DMS53 (cell line): ENCODE measurements at regions not wholly inside any gene's neighbourhood (a gene's known extent, or its start where the extent isn't known, plus 50 kb on each side); places are given as distances from the start of the nearest gene placed in this dataset.
A peak's percentile ranks its signal among the peaks of the same experiment; 100 is the strongest.
"Not testable (repeated sequence)": the region's sequence is repeated elsewhere in the genome, so short reads cannot be mapped to it uniquely, and the experiment has no call there.

Experiments used
- DNase-seq: peaks from one replicate; lab custom pipeline; 2025; lab: John Stamatoyannopoulos, UW

- no peak for DNase-seq
Observed at GRCh38 chr6:158920311-158920905, 79.6 kb downstream of the RSPH3 start.

GRCh38 chr6:158919865-158920264 is 80.1 kb downstream of the RSPH3 start:
- no peak for DNase-seq

GRCh38 chr6:158916617-158917016 is 83.4 kb downstream of the RSPH3 start:
- no peak for DNase-seq

GRCh38 chr6:158914923-158915322 is 85.1 kb downstream of the RSPH3 start:
- no peak for DNase-seq

- no peak for DNase-seq
Observed at GRCh38 chr6:158913580-158913979, 86.4 kb downstream of the RSPH3 start.

GRCh38 chr6:158912655-158913054 is 87.3 kb downstream of the RSPH3 start:
- no peak for DNase-seq

- DNase-seq, result no peak
Observed at GRCh38 chr6:158911746-158912480, 88.1 kb downstream of the RSPH3 start.

GRCh38 chr6:158910484-158911440 is 89.2 kb downstream of the RSPH3 start:
- no peak for DNase-seq

- DNase-seq, result no peak
Observed at GRCh38 chr6:158909938-158910337, 90.1 kb downstream of the RSPH3 start.

GRCh38 chr6:158908606-158909005 is 89.4 kb upstream of the EZR start:
- no peak for DNase-seq

GRCh38 chr6:158907931-158908330 is 88.8 kb upstream of the EZR start:
- DNase-seq, result no peak

GRCh38 chr6:158906926-158907325 is 87.8 kb upstream of the EZR start:
- no peak for DNase-seq

- DNase-seq, result peak; percentile 7
Observed at GRCh38 chr6:158905277-158905676, 86.1 kb upstream of the EZR start.

- no peak for DNase-seq
Observed at GRCh38 chr6:158903801-158904200, 84.6 kb upstream of the EZR start.

- no peak for DNase-seq
Observed at GRCh38 chr6:158900663-158901312, 81.6 kb upstream of the EZR start.

GRCh38 chr6:158897236-158897635 is 78.1 kb upstream of the EZR start:
- DNase-seq, result no peak

- no peak for DNase-seq
Observed at GRCh38 chr6:158895661-158896060, 76.5 kb upstream of the EZR start.

GRCh38 chr6:158894193-158894592 is 75.0 kb upstream of the EZR start:
- DNase-seq, result no peak

- DNase-seq, result no peak
Observed at GRCh38 chr6:158892266-158892665, 73.1 kb upstream of the EZR start.

- DNase-seq, result not testable (repeated sequence)
Observed at GRCh38 chr6:158891560-158891959, 72.4 kb upstream of the EZR start.

- not testable (repeated sequence) for DNase-seq
Observed at GRCh38 chr6:158888171-158888570, 69.0 kb upstream of the EZR start.

GRCh38 chr6:158886346-158886977 is 67.3 kb upstream of the EZR start:
- not testable (repeated sequence) for DNase-seq
